HEK293T (cell line): ENCODE measurements at regions not wholly inside any gene's neighbourhood (a gene's known extent, or its start where the extent isn't known, plus 50 kb on each side); places are given as distances from the start of the nearest gene placed in this dataset.

Source experiments
- ARNT ChIP-seq: fragments of 450-650 bp; IDR thresholded peaks from 2 replicates; pipeline ENCODE4 v1.6.1; 2017; ENCODE audit warnings: mild to moderate bottlenecking
- BHLHE40 ChIP-seq: fragments of 450-650 bp; IDR thresholded peaks from 2 replicates; pipeline ENCODE4 v1.6.1; 2016; ENCODE audit warnings: mild to moderate bottlenecking, moderate library complexity, borderline replicate concordance
- CTBP1 ChIP-seq: fragments of 450-650 bp; IDR thresholded peaks from 2 replicates; pipeline ENCODE4 v1.6.1; 2016; ENCODE audit warnings: borderline replicate concordance
- FOXA1 ChIP-seq: fragments of 450-650 bp; IDR thresholded peaks from 2 replicates; pipeline ENCODE4 v1.6.1; 2016; ENCODE audit warnings: mild to moderate bottlenecking
- FOXK2 ChIP-seq: fragments of 450-650 bp; IDR thresholded peaks from 2 replicates; pipeline ENCODE4 v1.6.1; 2016; ENCODE audit warnings: mild to moderate bottlenecking
- FOXM1 ChIP-seq: fragments of 450-650 bp; IDR thresholded peaks from 2 replicates; pipeline ENCODE4 v1.6.1; 2017; ENCODE audit warnings: mild to moderate bottlenecking, borderline replicate concordance
- HDGF ChIP-seq: fragments of 450-650 bp; IDR thresholded peaks from 2 replicates; pipeline ENCODE4 v1.6.1; 2017; ENCODE audit warnings: antibody characterized with exemption, borderline replicate concordance
- L3MBTL2 ChIP-seq: fragments of 450-650 bp; conservative IDR thresholded peaks from 2 replicates; pipeline ENCODE4 v1.6.1; 2016; ENCODE audit warnings: mild to moderate bottlenecking
- SP1 ChIP-seq: fragments of 450-650 bp; IDR thresholded peaks from 2 replicates; pipeline ENCODE4 v1.6.1; 2017
- SUZ12 ChIP-seq: fragments of 450-650 bp; IDR thresholded peaks from 2 replicates; pipeline ENCODE4 v1.6.1; 2016; ENCODE audit warnings: mild to moderate bottlenecking
- TARDBP ChIP-seq: fragments of 450-650 bp; IDR thresholded peaks from 2 replicates; pipeline ENCODE4 v1.6.1; 2016
- ZNF384 ChIP-seq: fragments of 450-650 bp; IDR thresholded peaks from 2 replicates; pipeline ENCODE4 v1.6.1; 2016

GRCh38 chr18:67654101-67654500, 137.6 kb upstream of the DSEL start:
- TF ChIP-seq FOXA1 (no peak), SUZ12 (no peak), SP1 (no peak), TARDBP (no peak), ARNT (no peak), HDGF (no peak), FOXK2 (no peak), CTBP1 (no peak), ZNF384 (no peak), L3MBTL2 (no peak), FOXM1 (no peak), BHLHE40 (no peak)
